KBM-7 (cell line): ENCODE measurements at regions not wholly inside any gene's neighbourhood (a gene's known extent, or its start where the extent isn't known, plus 50 kb on each side); places are given as distances from the start of the nearest gene placed in this dataset.
"Not testable (repeated sequence)": the region's sequence is repeated elsewhere in the genome, so short reads cannot be mapped to it uniquely, and the experiment has no call there.

Experiments used
- DNase-seq: peaks from one replicate; pipeline ENCODE4 v3.0.0-alpha.2; 2015
- in situ Hi-C: fragments of 300-500 bp; cut with MboI; formaldehyde crosslinking; loops from 2 replicates; pipeline ENCODE4 v1.14.3; 2020; ENCODE audit warnings: low sequenced_read_pairs, low pct_unique_long_range_greater_than_20kb, mixed read lengths

GRCh38 chrX:23523026-23523657 is 144.2 kb upstream of the PRDX4 start:
- in situ Hi-C loops, DNase-seq: not testable (repeated sequence)

- no peak for DNase-seq
- in situ Hi-C loops, result no loop called here
Observed at GRCh38 chrX:23524467-23524866, 142.8 kb upstream of the PRDX4 start.

GRCh38 chrX:23525531-23525930 is 141.8 kb upstream of the PRDX4 start:
- in situ Hi-C loops, result no loop called here
- no peak for DNase-seq

- no peak for DNase-seq
- in situ Hi-C loops, result no loop called here
Observed at GRCh38 chrX:23540532-23540931, 126.8 kb upstream of the PRDX4 start.

- no peak for DNase-seq
- in situ Hi-C loops, result no loop called here
Observed at GRCh38 chrX:23548164-23548563, 119.1 kb upstream of the PRDX4 start.

GRCh38 chrX:23552303-23552702 is 115.0 kb upstream of the PRDX4 start:
- in situ Hi-C loops, result no loop called here
- no peak for DNase-seq

- DNase-seq, result peak; percentile 32
- in situ Hi-C loops, result no loop called here
Observed at GRCh38 chrX:23554304-23554703, 113.0 kb upstream of the PRDX4 start.

GRCh38 chrX:23557070-23557469 is 110.2 kb upstream of the PRDX4 start:
- in situ Hi-C loops, result no loop called here
- no peak for DNase-seq

- DNase-seq, result peak; percentile 3
- in situ Hi-C loops, result no loop called here
Observed at GRCh38 chrX:23559975-23560374, 107.3 kb upstream of the PRDX4 start.

GRCh38 chrX:23570674-23571343 is 96.5 kb upstream of the PRDX4 start:
- no peak for DNase-seq
- in situ Hi-C loops, result no loop called here

- in situ Hi-C loops, result no loop called here
- no peak for DNase-seq
Observed at GRCh38 chrX:23575281-23575680, 92.0 kb upstream of the PRDX4 start.

- in situ Hi-C loops, result no loop called here
- no peak for DNase-seq
Observed at GRCh38 chrX:23578079-23578478, 89.2 kb upstream of the PRDX4 start.

GRCh38 chrX:23589496-23589895 is 77.8 kb upstream of the PRDX4 start:
- in situ Hi-C loops, result no loop called here
- no peak for DNase-seq

GRCh38 chrX:23592741-23593140 is 74.6 kb upstream of the PRDX4 start:
- DNase-seq, result no peak
- in situ Hi-C loops, result no loop called here

- in situ Hi-C loops, result no loop called here
- no peak for DNase-seq
Observed at GRCh38 chrX:23598575-23598974, 68.7 kb upstream of the PRDX4 start.

GRCh38 chrX:23603501-23603900 is 63.8 kb upstream of the PRDX4 start:
- no peak for DNase-seq
- in situ Hi-C loops, result no loop called here

- no peak for DNase-seq
- in situ Hi-C loops, result no loop called here
Observed at GRCh38 chrX:23610495-23610894, 56.8 kb upstream of the PRDX4 start.

- in situ Hi-C loops, result no loop called here
- no peak for DNase-seq
Observed at GRCh38 chrX:23612846-23613245, 54.4 kb upstream of the PRDX4 start.

GRCh38 chrX:23616361-23616760 is 50.9 kb upstream of the PRDX4 start:
- DNase-seq, result peak; percentile 33
- in situ Hi-C loops, result no loop called here
